Fibroblast of lung (primary cell): ENCODE measurements at regions not wholly inside any gene's neighbourhood (a gene's known extent, or its start where the extent isn't known, plus 50 kb on each side); places are given as distances from the start of the nearest gene placed in this dataset.

Experiments used
- DNase-seq, 2 donors: peaks; one replicate each; pipeline versions ENCODE4 v3.0.0 to v3.0.0-alpha.2; 2010; ENCODE audit warnings: low read depth in 2 of 2
- H2AFZ ChIP-seq: 2 replicates; pipeline ENCODE4 v1.5.1; 2012; ENCODE audit warnings: low read length, control low read depth, inconsistent platforms
- H3K27ac ChIP-seq: 2 replicates; pipeline ENCODE4 v1.5.1; 2011; ENCODE audit warnings: low read length, control low read depth; ENCODE audit not compliant: insufficient read depth
- H3K27me3 ChIP-seq: 2 replicates; pipeline ENCODE4 v1.5.1; 2011; ENCODE audit warnings: mild to moderate bottlenecking, low read length; ENCODE audit not compliant: control insufficient read depth, insufficient read depth
- H3K36me3 ChIP-seq: 2 replicates; pipeline ENCODE4 v1.5.1; 2011; ENCODE audit warnings: low read length; ENCODE audit not compliant: control insufficient read depth, insufficient read depth
- H3K4me1 ChIP-seq: 2 replicates; pipeline ENCODE4 v1.5.1; 2011; ENCODE audit warnings: low read length; ENCODE audit not compliant: control insufficient read depth, insufficient read depth; ENCODE audit errors: extremely low read depth
- H3K4me2 ChIP-seq: 2 replicates; pipeline ENCODE4 v1.5.1; 2011; ENCODE audit warnings: low read length, control low read depth; ENCODE audit not compliant: insufficient read depth; ENCODE audit errors: extremely low read depth
- H3K4me3 ChIP-seq, 4 experiments: fragments of 200-600 bp in 1 of 4; sonication (generic) in 1 of 4; replicated peaks in 1 of 4; 2 replicates each; pipeline ENCODE4 v1.5.1; 2011 to 2016; ENCODE audit warnings: low read length in 4 of 4, low read depth in 3 of 4, mild to moderate bottlenecking in 3 of 4, control low read depth in 2 of 4, inconsistent platforms in 1 of 4, mixed read lengths in 1 of 4; ENCODE audit not compliant: insufficient read depth in 1 of 4; ENCODE audit errors: control extremely low read depth in 1 of 4
- H3K79me2 ChIP-seq: 2 replicates; pipeline ENCODE4 v1.5.1; 2012; ENCODE audit warnings: mild to moderate bottlenecking, low read length, inconsistent platforms; ENCODE audit not compliant: control insufficient read depth, insufficient read depth
- H3K9ac ChIP-seq: 2 replicates; pipeline ENCODE4 v1.5.1; 2011; ENCODE audit warnings: mild to moderate bottlenecking, low read length, control low read depth; ENCODE audit not compliant: insufficient read depth
- H3K9me3 ChIP-seq: 2 replicates; pipeline ENCODE4 v1.5.1; 2012; ENCODE audit warnings: low read depth, low read length; ENCODE audit not compliant: control insufficient read depth, insufficient read depth
- H4K20me1 ChIP-seq: 2 replicates; pipeline ENCODE4 v1.5.1; 2011; ENCODE audit warnings: low read length; ENCODE audit not compliant: control insufficient read depth, insufficient read depth; ENCODE audit errors: extremely low read depth
- EZH2 ChIP-seq: IDR thresholded peaks from 2 replicates; pipeline ENCODE4 v1.5.1; 2012; ENCODE audit warnings: low read length, control low read depth, mild to moderate bottlenecking; ENCODE audit errors: missing control alignments
- TF ChIP-seq, protein P1 (sequence below), 2 donors: IDR thresholded peaks in 1 of 2; conservative IDR thresholded peaks in 1 of 2; 1 replicate in 1 of 2; 2 replicates in 1 of 2; pipeline ENCODE4 v1.5.1; 2011 to 2012; ENCODE audit warnings: low read length in 2 of 2, control low read depth in 1 of 2, inconsistent platforms in 1 of 2, low read depth in 1 of 2, mild to moderate bottlenecking in 1 of 2

DNA sequence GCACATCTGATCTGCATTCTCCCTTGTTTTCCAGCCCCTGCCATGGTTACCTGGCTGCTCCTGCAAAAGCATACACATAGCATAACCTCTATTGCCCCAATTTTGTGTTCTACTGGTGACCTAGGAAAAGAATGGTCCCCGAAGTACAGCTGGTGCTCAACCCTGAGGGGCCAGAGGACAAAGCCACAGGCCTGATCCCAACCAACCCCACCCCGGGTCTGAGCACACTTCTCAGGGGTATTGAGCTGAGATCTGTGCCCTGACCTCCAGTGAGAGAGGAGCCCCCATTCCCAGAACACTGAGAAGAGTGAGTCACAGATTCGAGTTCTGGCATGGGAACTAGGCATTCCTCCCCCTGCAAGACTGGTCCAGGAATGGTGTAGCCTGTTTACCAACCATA, 465.5 kb upstream of the ACTRT1 start:
- no peaks in the 10 kb centered on the region for H4K20me1 ChIP-seq
- H3K9ac ChIP-seq: no peak overlapping the region
- no peak for TF ChIP-seq EZH2
- TF ChIP-seq, protein P1, sequence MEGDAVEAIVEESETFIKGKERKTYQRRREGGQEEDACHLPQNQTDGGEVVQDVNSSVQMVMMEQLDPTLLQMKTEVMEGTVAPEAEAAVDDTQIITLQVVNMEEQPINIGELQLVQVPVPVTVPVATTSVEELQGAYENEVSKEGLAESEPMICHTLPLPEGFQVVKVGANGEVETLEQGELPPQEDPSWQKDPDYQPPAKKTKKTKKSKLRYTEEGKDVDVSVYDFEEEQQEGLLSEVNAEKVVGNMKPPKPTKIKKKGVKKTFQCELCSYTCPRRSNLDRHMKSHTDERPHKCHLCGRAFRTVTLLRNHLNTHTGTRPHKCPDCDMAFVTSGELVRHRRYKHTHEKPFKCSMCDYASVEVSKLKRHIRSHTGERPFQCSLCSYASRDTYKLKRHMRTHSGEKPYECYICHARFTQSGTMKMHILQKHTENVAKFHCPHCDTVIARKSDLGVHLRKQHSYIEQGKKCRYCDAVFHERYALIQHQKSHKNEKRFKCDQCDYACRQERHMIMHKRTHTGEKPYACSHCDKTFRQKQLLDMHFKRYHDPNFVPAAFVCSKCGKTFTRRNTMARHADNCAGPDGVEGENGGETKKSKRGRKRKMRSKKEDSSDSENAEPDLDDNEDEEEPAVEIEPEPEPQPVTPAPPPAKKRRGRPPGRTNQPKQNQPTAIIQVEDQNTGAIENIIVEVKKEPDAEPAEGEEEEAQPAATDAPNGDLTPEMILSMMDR (conservative IDR thresholded peaks at IDR 0.05 in 1 of 2, IDR thresholded peaks at IDR 0.05 in 1 of 2; ENCODE audit: low read depth in 1 of 2, low read length in 2 of 2): no peak
- H3K27ac ChIP-seq: no peak overlapping the region
- H3K9me3 ChIP-seq: no peaks in the 10 kb centered on the region
- H2AFZ ChIP-seq: no peak overlapping the region
- H3K4me3 ChIP-seq: no peak overlapping the region
- H3K36me3 ChIP-seq: no peaks in the 10 kb centered on the region
- H3K4me2 ChIP-seq: no peak overlapping the region
- H3K4me1 ChIP-seq: no peaks in the 10 kb centered on the region
- no peaks in the 10 kb centered on the region for H3K79me2 ChIP-seq
- H3K27me3 ChIP-seq: no peaks in the 10 kb centered on the region
- DNase-seq: no peak

DNA sequence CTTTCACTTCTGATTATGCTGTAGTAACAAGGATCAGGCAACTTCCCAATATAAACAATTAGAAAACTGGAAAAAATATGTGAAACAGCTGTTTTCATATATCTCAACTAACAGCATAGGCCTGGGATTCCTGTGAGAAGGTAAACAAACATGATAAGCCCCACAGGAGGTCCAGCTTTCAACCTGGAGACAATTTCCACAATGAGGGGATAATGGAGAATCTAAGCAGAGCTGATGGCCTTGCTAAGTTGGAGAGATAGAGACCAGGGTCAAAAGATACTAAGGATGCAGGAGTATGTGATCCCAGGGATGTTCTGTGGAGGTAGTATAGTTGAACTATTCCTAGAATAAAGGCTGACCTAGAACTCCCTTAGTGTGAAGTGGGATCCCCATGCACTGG, 452.3 kb upstream of the ACTRT1 start:
- Histone ChIP-seq H3K36me3 (no peaks in the 10 kb centered on the region), H3K9ac (no peak overlapping the region), H2AFZ (no peak overlapping the region), H3K27me3 (no peaks in the 10 kb centered on the region), H3K27ac (no peak overlapping the region), H4K20me1 (no peaks in the 10 kb centered on the region), H3K79me2 (no peaks in the 10 kb centered on the region), H3K9me3 (no peaks in the 10 kb centered on the region), H3K4me1 (no peaks in the 10 kb centered on the region), H3K4me3 (no peak overlapping the region), H3K4me2 (no peak overlapping the region)
- DNase-seq: no peak
- no peak for TF ChIP-seq EZH2
- TF ChIP-seq, protein P1 (conservative IDR thresholded peaks at IDR 0.05 in 1 of 2, IDR thresholded peaks at IDR 0.05 in 1 of 2; ENCODE audit: low read depth in 1 of 2, low read length in 2 of 2): no peak

DNA sequence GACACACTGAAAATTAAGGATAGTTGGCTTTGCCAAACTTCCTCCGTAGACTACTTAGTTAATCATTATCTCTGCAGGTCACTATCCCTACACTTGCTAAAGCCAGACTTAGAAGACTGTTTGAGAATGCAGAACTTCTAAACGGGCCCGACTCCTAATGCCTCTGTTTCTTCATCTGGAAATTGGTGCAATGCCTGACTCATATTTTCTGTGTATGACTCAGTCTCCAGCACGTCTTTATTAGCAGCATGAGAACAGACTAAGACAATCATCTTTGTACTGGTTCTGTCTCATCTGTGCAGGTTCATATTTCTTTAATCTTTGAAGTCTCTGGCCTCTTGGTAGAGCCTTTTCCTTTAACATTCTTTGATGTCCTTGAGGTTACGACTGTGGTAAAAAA, 411.9 kb upstream of the ACTRT1 start:
- H3K36me3 ChIP-seq: no peaks in the 10 kb centered on the region
- DNase-seq: peak in 1 of 2 donors; percentile 43
- H3K9me3 ChIP-seq: no peaks in the 10 kb centered on the region
- no peaks in the 10 kb centered on the region for H4K20me1 ChIP-seq
- no peaks in the 10 kb centered on the region for H3K27me3 ChIP-seq
- no peak overlapping the region for H2AFZ ChIP-seq
- TF ChIP-seq, protein P1 (conservative IDR thresholded peaks at IDR 0.05 in 1 of 2, IDR thresholded peaks at IDR 0.05 in 1 of 2; ENCODE audit: low read depth in 1 of 2, low read length in 2 of 2): no peak
- TF ChIP-seq EZH2: no peak
- H3K4me2 ChIP-seq: no peak overlapping the region
- no peak overlapping the region for H3K9ac ChIP-seq
- H3K27ac ChIP-seq: no peak overlapping the region
- H3K4me3 ChIP-seq: no peak overlapping the region
- H3K4me1 ChIP-seq: no peaks in the 10 kb centered on the region
- H3K79me2 ChIP-seq: no peaks in the 10 kb centered on the region
